H1 (cell line): ENCODE measurements at regions not wholly inside any gene's neighbourhood (a gene's known extent, or its start where the extent isn't known, plus 50 kb on each side); places are given as distances from the start of the nearest gene placed in this dataset.
A peak's percentile ranks its signal among the peaks of the same experiment; 100 is the strongest.

Experiments
- CTCF ChIA-PET: fragments of 300-600 bp; sonication (Branson Sonifier 250); formaldehyde crosslinking; loops from one replicate; lab custom pipeline; 2021; ENCODE audit not compliant: partially characterized antibody; lab: Charles Lee
- POLR2A ChIA-PET: fragments of 300-600 bp; sonication (Branson Sonifier 250); formaldehyde crosslinking; loops from one replicate; lab custom pipeline; 2021; ENCODE audit warnings: inconsistent platforms; ENCODE audit not compliant: partially characterized antibody; lab: Charles Lee
- DNase-seq, 2 experiments: peaks; one replicate each; pipeline versions ENCODE4 v3.0.0 to v3.0.0-alpha.2; 2010 to 2022; ENCODE audit warnings: low spot score in 2 of 2, low read depth in 1 of 2, mixed read lengths in 1 of 2
- FAIRE-seq: peaks from 2 replicates; lab custom pipeline; 2011; peaks lifted over from hg19 to GRCh38; lab: Jason Lieb, UNC
- H2AFZ ChIP-seq: 2 replicates; pipeline ENCODE4 v1.8.1; 2012; ENCODE audit warnings: low read length, inconsistent platforms
- H2AK5ac ChIP-seq: 2 replicates; pipeline ENCODE4 v1.6.1; 2013; ENCODE audit warnings: low read depth, low read length
- H2BK120ac ChIP-seq: replicated peaks from 2 replicates; pipeline ENCODE3; 2013; ENCODE audit warnings: low read depth, low read length, inconsistent platforms
- H2BK12ac ChIP-seq: 2 replicates; pipeline ENCODE4 v1.6.1; 2013; ENCODE audit warnings: low read depth, low read length
- H2BK15ac ChIP-seq: 2 replicates; pipeline ENCODE4 v1.6.1; 2013; ENCODE audit warnings: low read length
- H2BK20ac ChIP-seq: 2 replicates; pipeline ENCODE4 v1.6.1; 2013; ENCODE audit warnings: low read length
- H2BK5ac ChIP-seq: 2 replicates; pipeline ENCODE4 v1.6.1; 2013; ENCODE audit warnings: low read depth, low read length
- H3K14ac ChIP-seq: 2 replicates; pipeline ENCODE4 v1.6.1; 2013; ENCODE audit warnings: inconsistent platforms; ENCODE audit not compliant: insufficient read length
- H3K18ac ChIP-seq: 2 replicates; pipeline ENCODE4 v1.6.1; 2013; ENCODE audit warnings: low read length; ENCODE audit errors: extremely low read depth
- H3K23ac ChIP-seq: 2 replicates; pipeline ENCODE4 v1.6.1; 2013; ENCODE audit warnings: inconsistent platforms; ENCODE audit not compliant: insufficient read length
- H3K23me2 ChIP-seq: 2 replicates; pipeline ENCODE4 v1.6.1; 2013; ENCODE audit warnings: low read depth, low read length
- H3K27ac ChIP-seq: 2 replicates; pipeline ENCODE4 v1.6.1; 2011; ENCODE audit warnings: low read depth, low read length, inconsistent platforms
- H3K27me3 ChIP-seq, 4 experiments: replicated peaks in 1 of 4; 1 replicate in 1 of 4; 2 replicates in 3 of 4; pipeline versions ENCODE4 v1.6.1 to v1.8.1; 2011 to 2013; ENCODE audit warnings: low read length in 3 of 4, mild to moderate bottlenecking in 3 of 4, inconsistent platforms in 2 of 4, mixed read lengths in 2 of 4, moderate library complexity in 1 of 4; ENCODE audit not compliant: control insufficient read depth in 3 of 4, insufficient read depth in 3 of 4; ENCODE audit errors: extremely low read depth in 1 of 4
- H3K36me3 ChIP-seq, 4 experiments: 2 replicates each; pipeline versions ENCODE4 v1.6.1 to v1.8.1; 2011 to 2013; ENCODE audit warnings: mild to moderate bottlenecking in 4 of 4, low read length in 3 of 4, moderate library complexity in 2 of 4, control low read depth in 1 of 4, inconsistent platforms in 1 of 4; ENCODE audit not compliant: insufficient read depth in 4 of 4, control insufficient read depth in 2 of 4
- H3K4ac ChIP-seq: replicated peaks from 2 replicates; pipeline ENCODE3; 2013; ENCODE audit warnings: low read length, low read depth, mixed read lengths, inconsistent platforms; ENCODE audit not compliant: insufficient read length
- H3K4me1 ChIP-seq, 4 experiments: replicated peaks in 1 of 4; 1 replicate in 1 of 4; 2 replicates in 3 of 4; pipeline versions ENCODE4 v1.6.1 to v1.8.1; 2011 to 2013; ENCODE audit warnings: low read length in 3 of 4, inconsistent platforms in 2 of 4, mixed read lengths in 1 of 4; ENCODE audit not compliant: insufficient read depth in 4 of 4, control insufficient read depth in 3 of 4
- H3K4me2 ChIP-seq, 2 experiments: 2 replicates each; pipeline versions ENCODE4 v1.6.1 to v1.8.1; 2011 to 2013; ENCODE audit warnings: low read depth in 2 of 2, low read length in 2 of 2, control low read depth in 1 of 2, inconsistent platforms in 1 of 2, mild to moderate bottlenecking in 1 of 2; ENCODE audit not compliant: insufficient read depth in 1 of 2
- H3K4me3 ChIP-seq, 4 experiments: fragments of 200-600, 300-600 bp in 1 of 4; sonication (generic), shearing (Covaris generic), sonication (Bioruptor Twin) in 1 of 4; 2 replicates each; pipeline versions ENCODE4 v1.5.1 to v1.8.1; 2011 to 2016; ENCODE audit warnings: low read length in 4 of 4, low read depth in 3 of 4, control low read depth in 2 of 4, inconsistent platforms in 2 of 4, mild to moderate bottlenecking in 2 of 4, mixed read lengths in 1 of 4, moderate library complexity in 1 of 4; ENCODE audit not compliant: insufficient read depth in 2 of 4; ENCODE audit errors: extremely low read depth in 1 of 4
- H3K56ac ChIP-seq: replicated peaks from 2 replicates; pipeline ENCODE3; 2013; ENCODE audit warnings: low read depth, mild to moderate bottlenecking, mixed read lengths, low read length, inconsistent platforms; ENCODE audit not compliant: insufficient read length
- H3K79me1 ChIP-seq: 2 replicates; pipeline ENCODE4 v1.6.1; 2013; ENCODE audit warnings: low read depth, low read length, control low read depth
- H3K79me2 ChIP-seq, 2 experiments: 2 replicates each; pipeline versions ENCODE4 v1.6.1 to v1.8.1; 2012 to 2013; ENCODE audit warnings: low read length in 2 of 2, mild to moderate bottlenecking in 2 of 2, inconsistent platforms in 1 of 2; ENCODE audit not compliant: insufficient read depth in 2 of 2, control insufficient read depth in 1 of 2
- H3K9ac ChIP-seq, 4 experiments: replicated peaks in 1 of 4; 1 replicate in 1 of 4; 2 replicates in 3 of 4; pipeline versions ENCODE4 v1.6.1 to v1.8.1; 2011 to 2013; ENCODE audit warnings: low read depth in 3 of 4, low read length in 3 of 4, control low read depth in 2 of 4, mild to moderate bottlenecking in 2 of 4, moderate library complexity in 2 of 4, inconsistent platforms in 1 of 4; ENCODE audit errors: extremely low read depth in 1 of 4
- H3K9me3 ChIP-seq, 2 experiments: 2 replicates each; pipeline versions ENCODE4 v1.6.1 to v1.8.1; 2012 to 2013; ENCODE audit warnings: mild to moderate bottlenecking in 2 of 2, moderate library complexity in 2 of 2, control low read depth in 1 of 2, inconsistent platforms in 1 of 2, low read depth in 1 of 2, low read length in 1 of 2, mixed read lengths in 1 of 2; ENCODE audit not compliant: insufficient read depth in 2 of 2
- H4K20me1 ChIP-seq, 2 experiments: replicated peaks in 1 of 2; 2 replicates each; pipeline versions ENCODE3 to v1.8.1; 2011 to 2013; ENCODE audit warnings: inconsistent platforms in 2 of 2, low read length in 2 of 2, mild to moderate bottlenecking in 1 of 2; ENCODE audit not compliant: insufficient read depth in 2 of 2, control insufficient read depth in 1 of 2
- H4K5ac ChIP-seq: 2 replicates; pipeline ENCODE4 v1.6.1; 2013; ENCODE audit warnings: low read length, low read depth, mixed read lengths, inconsistent platforms; ENCODE audit not compliant: insufficient read length
- H4K8ac ChIP-seq: 2 replicates; pipeline ENCODE4 v1.8.0; 2013; ENCODE audit warnings: mild to moderate bottlenecking, moderate library complexity, low read length, inconsistent platforms; ENCODE audit not compliant: insufficient read depth; ENCODE audit errors: extremely low read depth
- H4K91ac ChIP-seq: replicated peaks from 2 replicates; pipeline ENCODE3; 2013; ENCODE audit warnings: low read length, mixed read lengths, inconsistent platforms; ENCODE audit not compliant: insufficient read length
- ATF3 ChIP-seq: IDR thresholded peaks from 2 replicates; pipeline ENCODE4 v1.6.1; 2011; ENCODE audit warnings: low read depth, mild to moderate bottlenecking, low read length; ENCODE audit not compliant: insufficient read depth
- FOSL1 ChIP-seq: IDR thresholded peaks from 2 replicates; pipeline ENCODE4 v1.6.1; 2011; ENCODE audit warnings: mild to moderate bottlenecking, low read depth, low read length, moderate library complexity; ENCODE audit not compliant: insufficient read depth
- GABPA ChIP-seq: IDR thresholded peaks from 2 replicates; pipeline ENCODE4 v1.6.1; 2011; ENCODE audit warnings: mild to moderate bottlenecking, low read length, moderate library complexity, borderline replicate concordance; ENCODE audit not compliant: insufficient read depth
- KDM1A ChIP-seq: fragments of 200-600, 300-600 bp; sonication (generic); IDR thresholded peaks from 2 replicates; pipeline ENCODE4 v1.7.1; 2016; ENCODE audit warnings: mild to moderate bottlenecking, low read length, borderline replicate concordance
- MAX ChIP-seq: IDR thresholded peaks from 2 replicates; pipeline ENCODE4 v1.6.1; 2012; ENCODE audit warnings: inconsistent platforms
- NRF1 ChIP-seq: IDR thresholded peaks from 2 replicates; pipeline ENCODE4 v1.6.1; 2011; ENCODE audit warnings: mild to moderate bottlenecking, low read depth, low read length, improper control_type of control experiment
- PHF8 ChIP-seq: fragments of 200-600 bp; sonication (generic); conservative IDR thresholded peaks from 2 replicates; pipeline ENCODE4 v1.7.1; 2012; ENCODE audit warnings: low read depth, mild to moderate bottlenecking, inconsistent platforms, low read length, moderate library complexity
- SAP30 ChIP-seq: fragments of 300-600 bp; sonication (generic); IDR thresholded peaks from 2 replicates; pipeline ENCODE4 v1.7.1; 2012; ENCODE audit warnings: low read length, moderate library complexity, mild to moderate bottlenecking, inconsistent platforms; ENCODE audit not compliant: insufficient read depth, insufficient replicate concordance
- SIRT6 ChIP-seq: IDR thresholded peaks from one replicate; pipeline ENCODE4 v1.7.1; 2012; ENCODE audit warnings: low read length, inconsistent platforms
- SP2 ChIP-seq: IDR thresholded peaks from 2 replicates; pipeline ENCODE4 v1.6.1; 2012; ENCODE audit warnings: mild to moderate bottlenecking, low read length, inconsistent platforms
- TAF7 ChIP-seq: optimal IDR thresholded peaks from 2 replicates; pipeline ENCODE3; 2011; ENCODE audit warnings: low read depth, mild to moderate bottlenecking, inconsistent platforms, low read length, moderate library complexity, borderline replicate concordance
- USF2 ChIP-seq: IDR thresholded peaks from 2 replicates; pipeline ENCODE4 v1.6.1; 2011; ENCODE audit warnings: low read length, improper control_type of control experiment
- YY1 ChIP-seq: IDR thresholded peaks from 2 replicates; pipeline ENCODE4 v1.6.1; 2011; ENCODE audit warnings: low read depth, mild to moderate bottlenecking, low read length
- WGBS, 2 experiments: shearing (Covaris generic) in 1 of 2; methylation state at CpG; one replicate each; pipeline versions ENCODE4 v1.1.6 to v1.1.7; 2013 to 2015; ENCODE audit warnings: low lambda C conversion rate in 2 of 2, mixed read lengths in 2 of 2, inconsistent platforms in 1 of 2, low coverage in 1 of 2, missing lambda C conversion rate in 1 of 2; ENCODE audit not compliant: insufficient replicate concordance in 2 of 2, insufficient coverage in 1 of 2, insufficient read length in 1 of 2; ENCODE audit errors: extremely low coverage in 1 of 2, missing lambda C conversion rate in 1 of 2; 5-methylcytosine and 5-hydroxymethylcytosine counted together

GRCh38 chr4:100696531-100696930 lies 178.7 kb upstream of the EMCN start:
- 92% methylated on average over 4 of the region's 4 CpGs; no CpG with 5 or more reads in 1 of the 2 experiments for WGBS, 2 experiments
- no peak for DNase-seq
- Histone ChIP-seq H2BK12ac (no peak overlapping the region), H3K36me3 (no peaks in the 10 kb centered on the region), H3K14ac (no peak overlapping the region), H2AK5ac (no peak overlapping the region), H3K18ac (no peak overlapping the region; the same call in 1 of the 2 replicates), H3K4me3 (no peak overlapping the region), H3K4me1 (no peaks in the 10 kb centered on the region), H4K20me1 (no peaks in the 10 kb centered on the region), H2BK15ac (no peak overlapping the region), H3K23me2 (no peaks in the 10 kb centered on the region), H2BK20ac (no peak overlapping the region), H3K9ac (no peak overlapping the region), H3K23ac (no peak overlapping the region), H3K4me2 (no peak overlapping the region), H3K79me2 (no peaks in the 10 kb centered on the region), H4K91ac (no peak overlapping the region), H3K27ac (no peak overlapping the region), H2AFZ (peak overlapping the region; percentile 21; the same call in 1 of the 2 replicates), H2BK5ac (no peak overlapping the region), H3K4ac (no peak overlapping the region), H3K27me3 (no peaks in the 10 kb centered on the region), H4K5ac (no peak overlapping the region), H3K79me1 (no peaks in the 10 kb centered on the region), H3K56ac (no peak overlapping the region), H3K9me3 (no peaks in the 10 kb centered on the region), H4K8ac (no peak overlapping the region), H2BK120ac (no peak overlapping the region)
- ChIA-PET CTCF (interaction anchor here (0.7 to 1.4 kb wide), 3 partner anchors 10 to 215 kb away, joined by 3 read pairs; no protein-coding TSS in a partner anchor), POLR2A (no interaction called here)
- no peak for FAIRE-seq
- no peak for TF ChIP-seq FOSL1
- TF ChIP-seq SAP30 = no peak
- no peak for TF ChIP-seq SIRT6
- no peak for TF ChIP-seq GABPA
- no peak for TF ChIP-seq MAX
- TF ChIP-seq TAF7 = no peak
- TF ChIP-seq SP2 = no peak
- TF ChIP-seq YY1 = no peak
- no peak for TF ChIP-seq PHF8
- TF ChIP-seq ATF3 = no peak
- TF ChIP-seq NRF1 = no peak
- TF ChIP-seq KDM1A = no peak
- no peak for TF ChIP-seq USF2
